DND-41 (cell line): ENCODE measurements at regions not wholly inside any gene's neighbourhood (a gene's known extent, or its start where the extent isn't known, plus 50 kb on each side); places are given as distances from the start of the nearest gene placed in this dataset.

ENCODE experiments used
- CTCF ChIP-seq: IDR thresholded peaks from 2 replicates; pipeline ENCODE4 v1.5.1; 2012; ENCODE audit warnings: borderline replicate concordance, low read length, moderate library complexity, mild to moderate bottlenecking; ENCODE audit not compliant: poor library complexity, severe bottlenecking; ENCODE audit errors: extremely low read depth
- EZH2 ChIP-seq: IDR thresholded peaks from 3 replicates; pipeline ENCODE4 v1.6.1; 2012; ENCODE audit warnings: borderline replicate concordance, low read depth, mild to moderate bottlenecking, moderate library complexity, low read length, inconsistent platforms; ENCODE audit not compliant: severe bottlenecking

- TF ChIP-seq CTCF, result no peak
- no peak for TF ChIP-seq EZH2
These were observed 250.9 kb downstream of the QKI start for GRCh38 chr6:163665464-163665863.
